ENCODE measurements at regions not wholly inside any gene's neighbourhood (a gene's known extent, or its start where the extent isn't known, plus 50 kb on each side); places are given as distances from the start of the nearest gene placed in this dataset.

DNA sequence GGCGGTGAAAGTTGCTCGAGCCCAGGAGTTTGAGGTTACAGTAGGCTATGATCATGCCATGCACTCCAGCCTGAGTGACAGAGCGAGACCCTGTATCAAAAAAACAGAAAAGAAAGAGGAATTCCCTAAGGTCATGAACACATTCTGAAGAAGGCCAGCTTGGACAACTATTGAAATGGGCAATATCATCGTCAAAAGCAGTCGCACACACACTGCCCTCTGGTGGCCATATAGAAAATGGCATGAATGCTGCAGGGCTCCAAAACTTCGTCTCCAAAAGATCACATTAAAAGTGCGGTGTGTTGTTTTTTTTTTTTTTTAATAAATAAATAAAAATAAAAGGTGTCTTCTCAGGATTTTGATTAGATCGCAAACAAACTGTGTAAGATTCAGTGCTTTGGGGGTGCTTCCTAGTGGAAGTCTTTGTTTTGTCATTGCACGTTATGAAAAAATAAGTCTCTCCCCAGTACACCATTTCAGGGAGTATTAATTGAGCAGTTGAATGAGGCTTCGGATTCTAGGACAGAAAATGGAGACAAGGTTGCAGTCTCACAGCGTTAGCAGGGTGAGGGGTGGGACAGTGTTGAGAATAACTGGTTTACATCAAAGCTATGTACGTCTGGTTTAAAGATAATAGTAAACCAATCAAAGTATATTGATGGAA, 87.5 kb upstream of the FMN2 start:
- TF ChIP-seq CTCF (IDR thresholded peaks at IDR 0.05 in 8 of 11, conservative IDR thresholded peaks at IDR 0.05 in 3 of 11), result peak in 8 of 11 experiments; percentile 30 to 76 (median 68)
- TF ChIP-seq POLR2A (IDR thresholded peaks at IDR 0.05), result no peak
- TF ChIP-seq POLR2AphosphoS5 (IDR thresholded peaks at IDR 0.05), result no peak
